ENCODE measurements at regions not wholly inside any gene's neighbourhood (a gene's known extent, or its start where the extent isn't known, plus 50 kb on each side); places are given as distances from the start of the nearest gene placed in this dataset.

GRCh38 chr3:120516136-120516535 is 65.3 kb upstream of the FSTL1 start:
- DNase-seq (ENCODE audit: low spot score), result no peak
- H3K4me3 Mint-ChIP-seq, result no peak overlapping the region
- no peak overlapping the region for H3K27ac Mint-ChIP-seq
- no peaks in the 10 kb centered on the region for H3K4me1 Mint-ChIP-seq
- ChIA-PET POLR2A (no interaction called here), CTCF (no interaction called here)
- peaks cover 12% of the 10 kb centered on the region for H3K9me3 Mint-ChIP-seq
- H3K36me3 Mint-ChIP-seq, result peaks cover 3% of the 10 kb centered on the region; the same call in 1 of the 2 replicates
- peaks cover 11% of the 10 kb centered on the region for H3K27me3 Mint-ChIP-seq (ENCODE audit: low read depth)
- ATAC-seq, result no peak
- TF ChIP-seq E2F1 (CRISPR knock-in tag; IDR thresholded peaks at IDR 0.05) (no peak), TP53 (CRISPR knock-in tag; IDR thresholded peaks at IDR 0.05) (no peak), MLX (CRISPR knock-in tag; IDR thresholded peaks at IDR 0.05) (no peak), CREM (CRISPR knock-in tag; IDR thresholded peaks at IDR 0.05) (no peak), ATF3 (CRISPR knock-in tag; conservative IDR thresholded peaks at IDR 0.05) (no peak), ZNF671 (CRISPR knock-in tag; IDR thresholded peaks at IDR 0.05) (no peak), TCF7 (CRISPR knock-in tag; IDR thresholded peaks at IDR 0.05; ENCODE audit: low read depth) (no peak)
- TF ChIP-seq, protein P1, sequence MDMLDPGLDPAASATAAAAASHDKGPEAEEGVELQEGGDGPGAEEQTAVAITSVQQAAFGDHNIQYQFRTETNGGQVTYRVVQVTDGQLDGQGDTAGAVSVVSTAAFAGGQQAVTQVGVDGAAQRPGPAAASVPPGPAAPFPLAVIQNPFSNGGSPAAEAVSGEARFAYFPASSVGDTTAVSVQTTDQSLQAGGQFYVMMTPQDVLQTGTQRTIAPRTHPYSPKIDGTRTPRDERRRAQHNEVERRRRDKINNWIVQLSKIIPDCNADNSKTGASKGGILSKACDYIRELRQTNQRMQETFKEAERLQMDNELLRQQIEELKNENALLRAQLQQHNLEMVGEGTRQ (CRISPR knock-in tag; IDR thresholded peaks at IDR 0.05), result no peak
- TF ChIP-seq, protein P2, sequence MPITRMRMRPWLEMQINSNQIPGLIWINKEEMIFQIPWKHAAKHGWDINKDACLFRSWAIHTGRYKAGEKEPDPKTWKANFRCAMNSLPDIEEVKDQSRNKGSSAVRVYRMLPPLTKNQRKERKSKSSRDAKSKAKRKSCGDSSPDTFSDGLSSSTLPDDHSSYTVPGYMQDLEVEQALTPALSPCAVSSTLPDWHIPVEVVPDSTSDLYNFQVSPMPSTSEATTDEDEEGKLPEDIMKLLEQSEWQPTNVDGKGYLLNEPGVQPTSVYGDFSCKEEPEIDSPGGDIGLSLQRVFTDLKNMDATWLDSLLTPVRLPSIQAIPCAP (CRISPR knock-in tag; IDR thresholded peaks at IDR 0.05), result no peak
- TF ChIP-seq, protein P3, sequence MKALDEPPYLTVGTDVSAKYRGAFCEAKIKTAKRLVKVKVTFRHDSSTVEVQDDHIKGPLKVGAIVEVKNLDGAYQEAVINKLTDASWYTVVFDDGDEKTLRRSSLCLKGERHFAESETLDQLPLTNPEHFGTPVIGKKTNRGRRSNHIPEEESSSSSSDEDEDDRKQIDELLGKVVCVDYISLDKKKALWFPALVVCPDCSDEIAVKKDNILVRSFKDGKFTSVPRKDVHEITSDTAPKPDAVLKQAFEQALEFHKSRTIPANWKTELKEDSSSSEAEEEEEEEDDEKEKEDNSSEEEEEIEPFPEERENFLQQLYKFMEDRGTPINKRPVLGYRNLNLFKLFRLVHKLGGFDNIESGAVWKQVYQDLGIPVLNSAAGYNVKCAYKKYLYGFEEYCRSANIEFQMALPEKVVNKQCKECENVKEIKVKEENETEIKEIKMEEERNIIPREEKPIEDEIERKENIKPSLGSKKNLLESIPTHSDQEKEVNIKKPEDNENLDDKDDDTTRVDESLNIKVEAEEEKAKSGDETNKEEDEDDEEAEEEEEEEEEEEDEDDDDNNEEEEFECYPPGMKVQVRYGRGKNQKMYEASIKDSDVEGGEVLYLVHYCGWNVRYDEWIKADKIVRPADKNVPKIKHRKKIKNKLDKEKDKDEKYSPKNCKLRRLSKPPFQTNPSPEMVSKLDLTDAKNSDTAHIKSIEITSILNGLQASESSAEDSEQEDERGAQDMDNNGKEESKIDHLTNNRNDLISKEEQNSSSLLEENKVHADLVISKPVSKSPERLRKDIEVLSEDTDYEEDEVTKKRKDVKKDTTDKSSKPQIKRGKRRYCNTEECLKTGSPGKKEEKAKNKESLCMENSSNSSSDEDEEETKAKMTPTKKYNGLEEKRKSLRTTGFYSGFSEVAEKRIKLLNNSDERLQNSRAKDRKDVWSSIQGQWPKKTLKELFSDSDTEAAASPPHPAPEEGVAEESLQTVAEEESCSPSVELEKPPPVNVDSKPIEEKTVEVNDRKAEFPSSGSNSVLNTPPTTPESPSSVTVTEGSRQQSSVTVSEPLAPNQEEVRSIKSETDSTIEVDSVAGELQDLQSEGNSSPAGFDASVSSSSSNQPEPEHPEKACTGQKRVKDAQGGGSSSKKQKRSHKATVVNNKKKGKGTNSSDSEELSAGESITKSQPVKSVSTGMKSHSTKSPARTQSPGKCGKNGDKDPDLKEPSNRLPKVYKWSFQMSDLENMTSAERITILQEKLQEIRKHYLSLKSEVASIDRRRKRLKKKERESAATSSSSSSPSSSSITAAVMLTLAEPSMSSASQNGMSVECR (CRISPR knock-in tag; IDR thresholded peaks at IDR 0.05; ENCODE audit: borderline replicate concordance), result no peak
- TF ChIP-seq, protein P4, sequence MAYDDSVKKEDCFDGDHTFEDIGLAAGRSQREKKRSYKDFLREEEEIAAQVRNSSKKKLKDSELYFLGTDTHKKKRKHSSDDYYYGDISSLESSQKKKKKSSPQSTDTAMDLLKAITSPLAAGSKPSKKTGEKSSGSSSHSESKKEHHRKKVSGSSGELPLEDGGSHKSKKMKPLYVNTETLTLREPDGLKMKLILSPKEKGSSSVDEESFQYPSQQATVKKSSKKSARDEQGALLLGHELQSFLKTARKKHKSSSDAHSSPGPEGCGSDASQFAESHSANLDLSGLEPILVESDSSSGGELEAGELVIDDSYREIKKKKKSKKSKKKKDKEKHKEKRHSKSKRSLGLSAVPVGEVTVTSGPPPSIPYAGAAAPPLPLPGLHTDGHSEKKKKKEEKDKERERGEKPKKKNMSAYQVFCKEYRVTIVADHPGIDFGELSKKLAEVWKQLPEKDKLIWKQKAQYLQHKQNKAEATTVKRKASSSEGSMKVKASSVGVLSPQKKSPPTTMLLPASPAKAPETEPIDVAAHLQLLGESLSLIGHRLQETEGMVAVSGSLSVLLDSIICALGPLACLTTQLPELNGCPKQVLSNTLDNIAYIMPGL (CRISPR knock-in tag; IDR thresholded peaks at IDR 0.05), result no peak
- TF ChIP-seq, protein P5, sequence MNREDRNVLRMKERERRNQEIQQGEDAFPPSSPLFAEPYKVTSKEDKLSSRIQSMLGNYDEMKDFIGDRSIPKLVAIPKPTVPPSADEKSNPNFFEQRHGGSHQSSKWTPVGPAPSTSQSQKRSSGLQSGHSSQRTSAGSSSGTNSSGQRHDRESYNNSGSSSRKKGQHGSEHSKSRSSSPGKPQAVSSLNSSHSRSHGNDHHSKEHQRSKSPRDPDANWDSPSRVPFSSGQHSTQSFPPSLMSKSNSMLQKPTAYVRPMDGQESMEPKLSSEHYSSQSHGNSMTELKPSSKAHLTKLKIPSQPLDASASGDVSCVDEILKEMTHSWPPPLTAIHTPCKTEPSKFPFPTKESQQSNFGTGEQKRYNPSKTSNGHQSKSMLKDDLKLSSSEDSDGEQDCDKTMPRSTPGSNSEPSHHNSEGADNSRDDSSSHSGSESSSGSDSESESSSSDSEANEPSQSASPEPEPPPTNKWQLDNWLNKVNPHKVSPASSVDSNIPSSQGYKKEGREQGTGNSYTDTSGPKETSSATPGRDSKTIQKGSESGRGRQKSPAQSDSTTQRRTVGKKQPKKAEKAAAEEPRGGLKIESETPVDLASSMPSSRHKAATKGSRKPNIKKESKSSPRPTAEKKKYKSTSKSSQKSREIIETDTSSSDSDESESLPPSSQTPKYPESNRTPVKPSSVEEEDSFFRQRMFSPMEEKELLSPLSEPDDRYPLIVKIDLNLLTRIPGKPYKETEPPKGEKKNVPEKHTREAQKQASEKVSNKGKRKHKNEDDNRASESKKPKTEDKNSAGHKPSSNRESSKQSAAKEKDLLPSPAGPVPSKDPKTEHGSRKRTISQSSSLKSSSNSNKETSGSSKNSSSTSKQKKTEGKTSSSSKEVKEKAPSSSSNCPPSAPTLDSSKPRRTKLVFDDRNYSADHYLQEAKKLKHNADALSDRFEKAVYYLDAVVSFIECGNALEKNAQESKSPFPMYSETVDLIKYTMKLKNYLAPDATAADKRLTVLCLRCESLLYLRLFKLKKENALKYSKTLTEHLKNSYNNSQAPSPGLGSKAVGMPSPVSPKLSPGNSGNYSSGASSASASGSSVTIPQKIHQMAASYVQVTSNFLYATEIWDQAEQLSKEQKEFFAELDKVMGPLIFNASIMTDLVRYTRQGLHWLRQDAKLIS (CRISPR knock-in tag; IDR thresholded peaks at IDR 0.05; ENCODE audit: borderline replicate concordance), result no peak
- TF ChIP-seq, protein P6, sequence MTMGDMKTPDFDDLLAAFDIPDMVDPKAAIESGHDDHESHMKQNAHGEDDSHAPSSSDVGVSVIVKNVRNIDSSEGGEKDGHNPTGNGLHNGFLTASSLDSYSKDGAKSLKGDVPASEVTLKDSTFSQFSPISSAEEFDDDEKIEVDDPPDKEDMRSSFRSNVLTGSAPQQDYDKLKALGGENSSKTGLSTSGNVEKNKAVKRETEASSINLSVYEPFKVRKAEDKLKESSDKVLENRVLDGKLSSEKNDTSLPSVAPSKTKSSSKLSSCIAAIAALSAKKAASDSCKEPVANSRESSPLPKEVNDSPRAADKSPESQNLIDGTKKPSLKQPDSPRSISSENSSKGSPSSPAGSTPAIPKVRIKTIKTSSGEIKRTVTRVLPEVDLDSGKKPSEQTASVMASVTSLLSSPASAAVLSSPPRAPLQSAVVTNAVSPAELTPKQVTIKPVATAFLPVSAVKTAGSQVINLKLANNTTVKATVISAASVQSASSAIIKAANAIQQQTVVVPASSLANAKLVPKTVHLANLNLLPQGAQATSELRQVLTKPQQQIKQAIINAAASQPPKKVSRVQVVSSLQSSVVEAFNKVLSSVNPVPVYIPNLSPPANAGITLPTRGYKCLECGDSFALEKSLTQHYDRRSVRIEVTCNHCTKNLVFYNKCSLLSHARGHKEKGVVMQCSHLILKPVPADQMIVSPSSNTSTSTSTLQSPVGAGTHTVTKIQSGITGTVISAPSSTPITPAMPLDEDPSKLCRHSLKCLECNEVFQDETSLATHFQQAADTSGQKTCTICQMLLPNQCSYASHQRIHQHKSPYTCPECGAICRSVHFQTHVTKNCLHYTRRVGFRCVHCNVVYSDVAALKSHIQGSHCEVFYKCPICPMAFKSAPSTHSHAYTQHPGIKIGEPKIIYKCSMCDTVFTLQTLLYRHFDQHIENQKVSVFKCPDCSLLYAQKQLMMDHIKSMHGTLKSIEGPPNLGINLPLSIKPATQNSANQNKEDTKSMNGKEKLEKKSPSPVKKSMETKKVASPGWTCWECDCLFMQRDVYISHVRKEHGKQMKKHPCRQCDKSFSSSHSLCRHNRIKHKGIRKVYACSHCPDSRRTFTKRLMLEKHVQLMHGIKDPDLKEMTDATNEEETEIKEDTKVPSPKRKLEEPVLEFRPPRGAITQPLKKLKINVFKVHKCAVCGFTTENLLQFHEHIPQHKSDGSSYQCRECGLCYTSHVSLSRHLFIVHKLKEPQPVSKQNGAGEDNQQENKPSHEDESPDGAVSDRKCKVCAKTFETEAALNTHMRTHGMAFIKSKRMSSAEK (CRISPR knock-in tag; IDR thresholded peaks at IDR 0.05; ENCODE audit: borderline replicate concordance), result no peak
- TF ChIP-seq, protein P7, sequence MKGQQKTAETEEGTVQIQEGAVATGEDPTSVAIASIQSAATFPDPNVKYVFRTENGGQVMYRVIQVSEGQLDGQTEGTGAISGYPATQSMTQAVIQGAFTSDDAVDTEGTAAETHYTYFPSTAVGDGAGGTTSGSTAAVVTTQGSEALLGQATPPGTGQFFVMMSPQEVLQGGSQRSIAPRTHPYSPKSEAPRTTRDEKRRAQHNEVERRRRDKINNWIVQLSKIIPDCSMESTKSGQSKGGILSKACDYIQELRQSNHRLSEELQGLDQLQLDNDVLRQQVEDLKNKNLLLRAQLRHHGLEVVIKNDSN (CRISPR knock-in tag; IDR thresholded peaks at IDR 0.05), result no peak
- TF ChIP-seq, protein P8, sequence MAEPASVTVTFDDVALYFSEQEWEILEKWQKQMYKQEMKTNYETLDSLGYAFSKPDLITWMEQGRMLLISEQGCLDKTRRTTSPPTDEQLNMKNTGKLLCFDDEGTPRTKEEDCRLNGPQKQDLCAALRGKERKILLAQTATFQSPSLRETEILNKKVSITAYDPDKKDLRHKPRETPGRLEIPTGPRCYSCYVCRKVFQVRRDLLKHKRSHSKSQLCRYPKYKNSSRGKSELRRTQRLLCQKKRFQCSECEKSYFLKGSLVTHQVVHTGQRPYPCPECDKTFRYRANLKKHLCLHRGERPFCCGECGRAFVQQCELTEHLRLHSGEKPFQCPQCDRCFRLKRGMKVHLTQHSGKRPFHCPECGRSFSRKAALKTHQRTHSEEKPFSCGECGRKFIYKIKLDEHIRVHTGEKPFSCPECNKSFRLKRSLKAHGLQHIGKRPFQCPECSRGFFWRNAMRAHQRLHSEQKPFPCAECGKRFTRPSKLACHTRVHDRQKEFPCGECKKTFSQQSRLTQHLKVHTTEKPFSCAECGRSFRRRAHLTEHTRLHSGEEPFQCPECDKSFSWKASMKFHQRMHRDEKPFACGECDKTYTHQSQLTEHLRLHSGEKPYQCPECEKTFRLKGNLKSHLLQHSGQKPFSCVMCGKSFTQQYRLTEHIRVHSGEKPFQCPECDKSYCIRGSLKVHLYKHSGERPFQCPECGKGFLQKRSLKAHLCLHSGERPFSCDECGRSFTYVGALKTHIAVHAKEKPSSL (CRISPR knock-in tag; conservative IDR thresholded peaks at IDR 0.05), result no peak
